Activated CD8-positive, alpha-beta memory T cell treated with anti-CD3 and anti-CD28 coated beads, Interleukin-2, amount 10 ng/mL, durations not matched to agents 7 days and 5 days (primary cell): ENCODE measurements at regions not wholly inside any gene's neighbourhood (a gene's known extent, or its start where the extent isn't known, plus 50 kb on each side); places are given as distances from the start of the nearest gene placed in this dataset.
"Not testable (repeated sequence)": the region's sequence is repeated elsewhere in the genome, so short reads cannot be mapped to it uniquely, and the experiment has no call there.

Experiments used
- ATAC-seq: fragments of 150-1000 bp; cut with Tn5 transposase; one replicate; pipeline ENCODE4 v1.10.0; 2021; ENCODE audit warnings: moderate library complexity
- CTCF ChIA-PET: fragments of 350-600 bp; sonication (Branson Sonifier 250); formaldehyde crosslinking; loops from one replicate; lab custom pipeline; 2021; ENCODE audit warnings: antibody characterized with exemption; lab: Charles Lee
- DNase-seq: peaks from one replicate; pipeline ENCODE4 v3.0.0-alpha.2; 2020
- H3K27ac Mint-ChIP-seq: one replicate; pipeline ENCODE4 v1.8.0; 2021; ENCODE audit warnings: mild to moderate bottlenecking, mixed read lengths
- H3K27me3 Mint-ChIP-seq: one replicate; pipeline ENCODE4 v1.8.0; 2021; ENCODE audit warnings: mixed read lengths
- H3K36me3 Mint-ChIP-seq: one replicate; pipeline ENCODE4 v1.8.0; 2021; ENCODE audit warnings: mild to moderate bottlenecking, mixed read lengths
- H3K4me1 Mint-ChIP-seq: one replicate; pipeline ENCODE4 v1.8.0; 2021; ENCODE audit warnings: mixed read lengths
- H3K4me3 Mint-ChIP-seq: one replicate; pipeline ENCODE4 v1.8.0; 2021; ENCODE audit warnings: mild to moderate bottlenecking, moderate library complexity, mixed read lengths
- H3K9me3 Mint-ChIP-seq: one replicate; pipeline ENCODE4 v1.8.0; 2022; ENCODE audit warnings: low read depth, mixed read lengths

- ATAC-seq: no peak
- no peak for DNase-seq
- Mint-ChIP-seq H3K9me3 (peaks cover 7% of the 10 kb centered on the region), H3K4me3 (no peak overlapping the region), H3K27ac (no peak overlapping the region), H3K36me3 (no peaks in the 10 kb centered on the region), H3K27me3 (no peaks in the 10 kb centered on the region), H3K4me1 (no peaks in the 10 kb centered on the region)
- CTCF ChIA-PET: no interaction called here
Measured at GRCh38 chr5:114716955-114717354, 355.1 kb downstream of the KCNN2 start.

DNA sequence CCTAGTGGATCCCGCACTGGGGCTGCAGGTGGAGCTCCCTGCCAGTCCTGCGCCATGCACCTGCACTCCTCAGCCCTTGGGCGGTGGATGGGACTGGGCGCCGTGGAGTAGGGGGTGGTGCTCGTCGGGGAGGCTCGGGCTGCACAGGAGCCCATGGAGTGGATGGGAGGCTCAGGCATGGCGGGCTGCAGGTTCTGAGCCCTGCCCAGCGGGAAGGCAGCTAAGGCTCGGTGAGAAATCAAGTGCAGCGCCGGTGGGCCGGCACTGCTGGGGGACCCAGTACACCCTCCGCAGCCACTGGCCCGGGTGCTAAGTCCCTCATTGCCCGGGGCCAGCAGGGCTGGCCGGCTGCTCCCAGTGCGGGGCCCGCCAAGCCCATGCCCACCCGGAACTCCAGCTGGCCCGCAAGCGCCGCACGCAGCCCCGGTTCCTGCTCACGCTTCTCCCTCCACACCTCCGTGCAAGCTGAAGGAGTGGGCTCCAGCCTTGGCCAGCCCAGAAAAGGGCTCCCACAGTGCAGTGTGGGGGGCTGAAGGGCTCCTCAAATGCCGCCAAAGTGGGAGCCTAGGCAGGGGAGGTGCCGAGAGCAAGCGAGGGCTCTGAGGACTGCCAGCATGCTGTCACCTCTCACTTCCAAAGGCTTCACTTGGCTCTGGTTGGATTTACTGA lies 342.5 kb downstream of the KCNN2 start:
- H3K9me3 Mint-ChIP-seq, H3K27me3 Mint-ChIP-seq, H3K36me3 Mint-ChIP-seq, H3K27ac Mint-ChIP-seq, DNase-seq, CTCF ChIA-PET, H3K4me1 Mint-ChIP-seq, ATAC-seq, H3K4me3 Mint-ChIP-seq: not testable (repeated sequence)

DNA sequence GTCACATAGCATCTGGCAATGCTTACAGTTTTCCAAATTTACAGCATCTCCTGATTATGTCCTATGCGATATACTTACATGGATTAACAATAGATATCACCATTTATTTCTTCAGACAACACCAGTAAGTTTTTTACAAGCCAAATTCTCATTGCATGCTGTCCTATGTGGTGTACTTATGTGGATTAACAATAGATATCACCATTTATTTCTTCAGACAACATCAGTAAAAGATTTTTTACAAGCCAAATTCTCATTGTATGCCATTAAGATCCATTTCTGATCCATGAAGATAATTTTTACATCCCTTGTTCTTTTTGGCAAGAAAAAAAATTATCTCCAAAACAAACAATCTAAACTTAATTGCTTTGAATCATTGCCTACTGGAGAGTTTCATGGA lies 340.9 kb downstream of the KCNN2 start:
- H3K4me1 Mint-ChIP-seq: no peaks in the 10 kb centered on the region
- H3K36me3 Mint-ChIP-seq: no peaks in the 10 kb centered on the region
- peaks cover 3% of the 10 kb centered on the region for H3K9me3 Mint-ChIP-seq
- H3K27ac Mint-ChIP-seq: no peak overlapping the region
- no peaks in the 10 kb centered on the region for H3K27me3 Mint-ChIP-seq
- no peak for ATAC-seq
- no peak for DNase-seq
- CTCF ChIA-PET: no interaction called here
- H3K4me3 Mint-ChIP-seq: no peak overlapping the region

DNA sequence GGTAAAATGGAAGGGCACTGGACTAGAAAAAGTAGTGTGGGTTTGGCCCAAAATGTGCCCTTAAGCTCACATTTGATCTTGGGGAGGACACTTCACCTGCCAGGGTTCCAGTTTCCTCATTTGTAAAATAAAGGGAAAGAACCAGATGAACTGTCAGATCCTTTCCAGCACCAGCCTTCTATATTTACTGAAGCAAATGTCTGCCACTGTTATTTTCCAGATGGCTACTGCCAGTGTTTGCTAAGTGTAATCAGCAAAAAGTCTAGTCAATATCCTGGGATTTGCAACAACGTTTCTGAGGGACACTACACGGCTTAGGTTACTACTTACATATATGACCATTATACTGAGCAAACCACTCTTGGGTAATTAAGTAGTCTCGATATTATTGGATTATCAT lies 340.3 kb downstream of the KCNN2 start:
- H3K27me3 Mint-ChIP-seq: no peaks in the 10 kb centered on the region
- H3K9me3 Mint-ChIP-seq: peaks cover 3% of the 10 kb centered on the region
- CTCF ChIA-PET: no interaction called here
- H3K36me3 Mint-ChIP-seq: no peaks in the 10 kb centered on the region
- no peaks in the 10 kb centered on the region for H3K4me1 Mint-ChIP-seq
- DNase-seq: no peak
- no peak for ATAC-seq
- H3K4me3 Mint-ChIP-seq: no peak overlapping the region
- no peak overlapping the region for H3K27ac Mint-ChIP-seq

GRCh38 chr5:114700823-114701222 lies 339.0 kb downstream of the KCNN2 start:
- CTCF ChIA-PET: no interaction called here
- H3K27me3 Mint-ChIP-seq: no peaks in the 10 kb centered on the region
- no peak for ATAC-seq
- H3K4me1 Mint-ChIP-seq: no peaks in the 10 kb centered on the region
- no peak overlapping the region for H3K4me3 Mint-ChIP-seq
- no peak for DNase-seq
- no peaks in the 10 kb centered on the region for H3K36me3 Mint-ChIP-seq
- peaks cover 3% of the 10 kb centered on the region for H3K9me3 Mint-ChIP-seq
- no peak overlapping the region for H3K27ac Mint-ChIP-seq

DNA sequence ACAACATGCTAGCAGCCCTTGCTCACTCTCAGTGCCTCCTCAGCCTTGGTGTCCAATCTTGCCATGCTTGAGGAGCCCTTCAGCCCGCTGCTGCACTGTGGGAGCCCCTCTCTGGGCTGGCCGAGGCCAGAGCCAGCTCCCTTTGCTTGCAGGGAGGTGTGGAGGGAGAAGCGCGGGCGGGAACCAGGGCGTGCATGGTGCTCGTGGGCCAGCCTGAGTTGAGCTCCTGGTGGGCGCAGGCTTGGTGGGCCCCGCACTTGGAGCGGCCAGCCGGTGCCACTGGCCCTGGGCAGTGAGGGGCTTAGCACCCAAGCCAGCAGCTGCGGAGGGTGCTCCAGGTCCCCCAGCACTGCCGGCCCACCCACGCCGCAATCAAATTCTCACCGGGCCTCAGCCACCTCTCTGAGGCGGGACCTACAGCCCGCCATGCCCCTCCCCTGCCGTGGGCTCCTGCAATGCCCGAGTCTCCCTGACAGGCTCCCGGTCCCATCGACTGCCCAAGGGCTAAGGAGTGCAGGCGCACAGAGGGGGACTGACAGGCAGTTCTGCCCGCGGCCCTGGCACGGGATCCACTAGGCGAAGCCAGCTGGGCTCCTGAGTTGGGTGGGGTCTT lies 333.5 kb downstream of the KCNN2 start:
- Mint-ChIP-seq H3K4me1 (no peaks in the 10 kb centered on the region), H3K27ac (no peak overlapping the region), H3K36me3 (no peaks in the 10 kb centered on the region), H3K27me3 (no peaks in the 10 kb centered on the region), H3K4me3 (no peak overlapping the region), H3K9me3 (peaks cover 3% of the 10 kb centered on the region)
- no peak for DNase-seq
- CTCF ChIA-PET: no interaction called here
- ATAC-seq: no peak

DNA sequence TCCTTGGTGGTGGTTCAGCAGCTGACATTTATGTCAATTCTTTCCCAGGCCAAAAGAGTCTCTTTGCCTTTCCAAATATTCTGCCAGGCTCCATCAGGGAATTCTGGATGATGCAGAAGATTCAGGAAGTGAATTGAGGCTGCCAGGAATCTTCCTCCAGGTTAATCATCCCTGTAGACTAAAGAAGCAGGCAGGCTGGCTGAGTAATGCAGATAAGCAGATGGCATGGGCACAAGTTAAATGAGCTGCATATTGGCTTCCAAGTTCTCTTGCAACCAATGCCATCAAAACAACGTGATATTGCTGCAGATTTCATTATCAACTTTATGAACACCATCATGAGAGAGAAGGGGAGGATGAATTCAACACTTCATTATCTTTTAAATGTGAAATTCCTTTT lies 324.5 kb downstream of the KCNN2 start:
- CTCF ChIA-PET: no interaction called here
- no peak overlapping the region for H3K27ac Mint-ChIP-seq
- H3K27me3 Mint-ChIP-seq: no peaks in the 10 kb centered on the region

GRCh38 chr5:114678778-114679177 lies 316.9 kb downstream of the KCNN2 start:
- H3K27ac Mint-ChIP-seq: no peak overlapping the region
- no peaks in the 10 kb centered on the region for H3K27me3 Mint-ChIP-seq
- H3K36me3 Mint-ChIP-seq: no peaks in the 10 kb centered on the region
- no peak overlapping the region for H3K4me3 Mint-ChIP-seq
- DNase-seq: no peak
- H3K9me3 Mint-ChIP-seq: peaks cover 2% of the 10 kb centered on the region
- CTCF ChIA-PET: no interaction called here
- no peaks in the 10 kb centered on the region for H3K4me1 Mint-ChIP-seq
- ATAC-seq: no peak

More for the DNA sequence above, 324.5 kb downstream of the KCNN2 start:
- no peak for DNase-seq
- H3K9me3 Mint-ChIP-seq: peaks cover 2% of the 10 kb centered on the region
- no peaks in the 10 kb centered on the region for H3K36me3 Mint-ChIP-seq
- no peak overlapping the region for H3K4me3 Mint-ChIP-seq
- no peak for ATAC-seq
- H3K4me1 Mint-ChIP-seq: no peaks in the 10 kb centered on the region

DNA sequence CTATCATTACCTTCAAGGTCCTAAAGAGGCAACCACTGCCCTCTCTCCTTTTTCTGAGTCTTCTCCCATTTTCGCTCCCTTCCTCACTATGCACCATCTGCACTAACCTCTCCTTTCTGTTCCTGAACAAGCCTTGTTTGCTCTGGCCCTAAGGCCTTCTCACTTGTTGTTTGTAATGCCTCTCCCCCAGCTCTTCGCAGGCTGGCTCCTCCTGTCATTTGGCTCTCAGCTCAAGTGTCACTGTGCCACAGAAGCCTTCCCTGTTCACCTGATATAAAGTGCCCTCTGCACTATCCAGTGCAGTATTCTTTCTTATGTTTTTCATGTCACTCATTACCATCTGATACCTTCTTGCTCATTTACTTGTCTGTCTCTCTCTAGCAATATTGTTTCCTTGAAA lies 303.7 kb downstream of the KCNN2 start:
- H3K36me3 Mint-ChIP-seq: no peaks in the 10 kb centered on the region
- no peak overlapping the region for H3K27ac Mint-ChIP-seq
- no peak for DNase-seq
- no peak for ATAC-seq
- H3K27me3 Mint-ChIP-seq: no peaks in the 10 kb centered on the region
- H3K4me1 Mint-ChIP-seq: no peaks in the 10 kb centered on the region
- CTCF ChIA-PET: no interaction called here
- H3K9me3 Mint-ChIP-seq: peaks cover 1% of the 10 kb centered on the region
- H3K4me3 Mint-ChIP-seq: no peak overlapping the region

DNA sequence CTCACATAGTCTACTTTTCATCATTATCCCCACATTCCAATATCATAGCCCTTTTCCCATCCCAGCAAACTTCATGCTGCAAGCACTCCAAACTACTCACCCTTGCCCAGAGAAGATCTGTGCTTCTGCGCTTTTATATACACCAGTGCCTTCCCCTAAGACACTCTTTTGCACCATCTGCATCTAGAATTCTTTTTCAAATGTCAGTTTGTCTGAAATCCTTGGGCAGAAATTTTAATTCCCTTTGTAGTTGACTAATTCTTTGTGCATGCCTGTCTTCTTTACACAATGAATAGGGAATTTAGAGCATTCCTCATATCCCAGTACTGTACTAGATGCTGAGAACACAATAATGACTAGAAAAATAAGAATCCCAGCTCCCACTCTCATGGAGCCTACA lies 298.9 kb downstream of the KCNN2 start:
- ATAC-seq (no peak), DNase-seq (no peak)
- no peak overlapping the region for H3K27ac Mint-ChIP-seq
- no peaks in the 10 kb centered on the region for H3K36me3 Mint-ChIP-seq
- H3K9me3 Mint-ChIP-seq: no peaks in the 10 kb centered on the region
- no peaks in the 10 kb centered on the region for H3K4me1 Mint-ChIP-seq
- no peak overlapping the region for H3K4me3 Mint-ChIP-seq
- CTCF ChIA-PET: no interaction called here
- H3K27me3 Mint-ChIP-seq: no peaks in the 10 kb centered on the region

GRCh38 chr5:114658194-114658593 lies 296.3 kb downstream of the KCNN2 start:
- Mint-ChIP-seq H3K27me3 (no peaks in the 10 kb centered on the region), H3K27ac (no peak overlapping the region), H3K4me1 (no peaks in the 10 kb centered on the region), H3K9me3 (no peaks in the 10 kb centered on the region), H3K36me3 (no peaks in the 10 kb centered on the region), H3K4me3 (no peak overlapping the region)
- ATAC-seq: no peak
- DNase-seq: no peak
- CTCF ChIA-PET: no interaction called here

- Mint-ChIP-seq H3K4me3 (no peak overlapping the region), H3K36me3 (no peaks in the 10 kb centered on the region), H3K27ac (no peak overlapping the region), H3K27me3 (no peaks in the 10 kb centered on the region), H3K9me3 (no peaks in the 10 kb centered on the region), H3K4me1 (no peaks in the 10 kb centered on the region)
- CTCF ChIA-PET: no interaction called here
- DNase-seq (no peak), ATAC-seq (no peak)
Measured at GRCh38 chr5:114657342-114658130, 295.7 kb downstream of the KCNN2 start.

DNA sequence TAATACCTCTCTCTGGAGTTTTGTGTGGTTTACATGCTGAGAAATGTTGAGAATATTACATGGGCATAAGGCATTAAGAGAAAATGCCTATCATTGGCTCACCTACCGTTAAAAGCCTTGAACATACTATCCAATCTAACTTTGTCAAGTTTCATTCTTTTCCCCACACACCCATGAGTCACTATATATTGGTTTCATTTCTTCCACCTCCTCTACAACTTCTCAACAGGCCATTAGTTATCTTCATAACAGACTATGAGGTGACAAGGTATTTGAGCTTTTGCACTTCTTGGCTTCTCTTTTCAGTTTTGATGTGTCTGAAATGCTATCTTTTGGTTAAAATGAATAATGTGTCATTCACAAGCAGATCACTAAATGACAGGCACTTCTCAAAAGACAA lies 288.0 kb downstream of the KCNN2 start:
- CTCF ChIA-PET: no interaction called here
- H3K36me3 Mint-ChIP-seq: no peaks in the 10 kb centered on the region
- no peaks in the 10 kb centered on the region for H3K4me1 Mint-ChIP-seq
- H3K27ac Mint-ChIP-seq: no peak overlapping the region
- H3K4me3 Mint-ChIP-seq: no peak overlapping the region
- DNase-seq: no peak
- ATAC-seq: no peak
- H3K9me3 Mint-ChIP-seq: no peaks in the 10 kb centered on the region
- no peaks in the 10 kb centered on the region for H3K27me3 Mint-ChIP-seq

- H3K36me3 Mint-ChIP-seq: no peaks in the 10 kb centered on the region
- CTCF ChIA-PET: no interaction called here
- DNase-seq: no peak
Measured at GRCh38 chr5:114648940-114649339, 287.1 kb downstream of the KCNN2 start.

More at GRCh38 chr5:114648940-114649339, 287.1 kb downstream of the KCNN2 start:
- no peaks in the 10 kb centered on the region for H3K9me3 Mint-ChIP-seq
- ATAC-seq: no peak
- H3K27me3 Mint-ChIP-seq: no peaks in the 10 kb centered on the region
- H3K4me3 Mint-ChIP-seq: no peak overlapping the region
- no peaks in the 10 kb centered on the region for H3K4me1 Mint-ChIP-seq
- no peak overlapping the region for H3K27ac Mint-ChIP-seq
